ENCODE measurements at regions not wholly inside any gene's neighbourhood (a gene's known extent, or its start where the extent isn't known, plus 50 kb on each side); places are given as distances from the start of the nearest gene placed in this dataset.

- TF ChIP-seq CTCF (IDR thresholded peaks at IDR 0.05) (no peak), POLR2A (IDR thresholded peaks at IDR 0.05) (no peak), EP300 (IDR thresholded peaks at IDR 0.05) (no peak)
Observed at GRCh38 chr10:37634351-37634880, 223.0 kb downstream of the ZNF248 start.
